SK-N-SH (cell line): ENCODE measurements at regions not wholly inside any gene's neighbourhood (a gene's known extent, or its start where the extent isn't known, plus 50 kb on each side); places are given as distances from the start of the nearest gene placed in this dataset.

Experiments
- CTCF ChIA-PET: fragments of 300-600, 350-600 bp; formaldehyde crosslinking; extraction: SDS; loops from one replicate; lab custom pipeline; 2021; lab: Yijun Ruan, JAX
- POLR2A ChIA-PET: fragments of 350-600 bp; sonication (Branson Sonifier 250); formaldehyde crosslinking; extraction: SDS; loops from one replicate; lab custom pipeline; 2020; ENCODE audit warnings: antibody characterized with exemption, inconsistent platforms; lab: Yijun Ruan, JAX
- DNase-seq: peaks from one replicate; pipeline ENCODE4 v3.0.0; 2012
- H2AFZ ChIP-seq: fragments of 200-600 bp; sonication (generic); 2 replicates; pipeline ENCODE4 v1.8.1; 2016; ENCODE audit warnings: antibody characterized with exemption, mild to moderate bottlenecking, low read depth
- H3F3A ChIP-seq: fragments of 200-600 bp; sonication (generic); replicated peaks from 2 replicates; pipeline ENCODE3; 2016; ENCODE audit warnings: antibody characterized with exemption, mild to moderate bottlenecking; ENCODE audit not compliant: insufficient read depth
- H3K27ac ChIP-seq, 2 experiments: fragments of 200-500 bp in 1 of 2; fragments of 200-600 bp in 1 of 2; sonication (Bioruptor generic) in 1 of 2; sonication (generic), shearing (Covaris generic) in 1 of 2; 2 replicates each; pipeline versions ENCODE4 v1.5.1 to v1.6.1; 2014 to 2016; ENCODE audit warnings: low read depth in 2 of 2, inconsistent platforms in 1 of 2, low read length in 1 of 2, mild to moderate bottlenecking in 1 of 2, mixed read lengths in 1 of 2
- H3K27me3 ChIP-seq: fragments of 200-600 bp; sonication (generic), shearing (Covaris generic); 2 replicates; pipeline ENCODE4 v1.6.1; 2016; ENCODE audit warnings: mixed run types; ENCODE audit not compliant: insufficient read depth
- H3K36me3 ChIP-seq, 2 experiments: fragments of 200-500 bp in 1 of 2; fragments of 200-600 bp in 1 of 2; sonication (Bioruptor generic) in 1 of 2; sonication (generic) in 1 of 2; replicated peaks in 1 of 2; 2 replicates each; pipeline versions ENCODE3 to v1.5.1; 2014 to 2016; ENCODE audit warnings: low read length in 1 of 2, mild to moderate bottlenecking in 1 of 2; ENCODE audit not compliant: insufficient read depth in 2 of 2, control insufficient read depth in 1 of 2
- H3K4me1 ChIP-seq, 2 experiments: fragments of 200-500 bp in 1 of 2; fragments of 200-600 bp in 1 of 2; sonication (Bioruptor generic) in 1 of 2; sonication (generic), shearing (Covaris generic) in 1 of 2; 2 replicates each; pipeline versions ENCODE4 v1.5.1 to v1.6.1; 2014 to 2016; ENCODE audit warnings: low read depth in 1 of 2, low read length in 1 of 2, mixed run types in 1 of 2; ENCODE audit not compliant: insufficient read depth in 2 of 2, control insufficient read depth in 1 of 2
- H3K4me2 ChIP-seq: fragments of 200-600 bp; sonication (generic), shearing (Covaris generic); 2 replicates; pipeline ENCODE4 v1.6.1; 2017; ENCODE audit warnings: mixed run types
- H3K4me3 ChIP-seq, 2 experiments: fragments of 200-500 bp in 1 of 2; fragments of 200-600 bp in 1 of 2; sonication (Bioruptor generic) in 1 of 2; sonication (generic), shearing (Covaris generic) in 1 of 2; 2 replicates each; pipeline versions ENCODE4 v1.5.1 to v1.8.1; 2014 to 2016; ENCODE audit warnings: low read depth in 2 of 2, inconsistent platforms in 1 of 2, low read length in 1 of 2, mild to moderate bottlenecking in 1 of 2, mixed read lengths in 1 of 2, moderate library complexity in 1 of 2
- H3K79me2 ChIP-seq: fragments of 200-600 bp; sonication (generic); 2 replicates; pipeline ENCODE4 v1.8.1; 2017; ENCODE audit warnings: mild to moderate bottlenecking; ENCODE audit not compliant: insufficient read depth
- H3K9ac ChIP-seq: fragments of 200-600 bp; sonication (generic); 2 replicates; pipeline ENCODE4 v1.6.1; 2017; ENCODE audit warnings: mixed run types
- H3K9me2 ChIP-seq: fragments of 200-600 bp; sonication (generic); 2 replicates; pipeline ENCODE4 v1.6.1; 2017; ENCODE audit warnings: mixed run types
- H3K9me3 ChIP-seq: fragments of 200-600 bp; sonication (generic); 2 replicates; pipeline ENCODE4 v1.6.1; 2017; ENCODE audit warnings: mixed run types, mild to moderate bottlenecking, moderate library complexity
- H4K20me1 ChIP-seq: fragments of 200-600 bp; sonication (generic); 2 replicates; pipeline ENCODE4 v1.6.1; 2017; ENCODE audit warnings: mild to moderate bottlenecking, mixed run types; ENCODE audit not compliant: insufficient read depth
- EZH2phosphoT487 ChIP-seq: fragments of 200-600 bp; sonication (generic); IDR thresholded peaks from 2 replicates; pipeline ENCODE4 v1.6.1; 2017; ENCODE audit warnings: low read depth, mixed run types, mild to moderate bottlenecking, antibody characterized with exemption, moderate library complexity, borderline replicate concordance
- FOSL2 ChIP-seq: IDR thresholded peaks from 2 replicates; pipeline ENCODE4 v1.4.0; 2012; ENCODE audit warnings: low read depth, mild to moderate bottlenecking, moderate library complexity, borderline replicate concordance
- FOXJ3 ChIP-seq: sonication (generic); formaldehyde crosslinking; IDR thresholded peaks from 2 replicates; pipeline ENCODE4 v1.5.1; 2020; ENCODE audit warnings: mild to moderate bottlenecking, missing genetic modification reagents
- GATA2 ChIP-seq: sonication (generic); formaldehyde crosslinking; IDR thresholded peaks from 2 replicates; pipeline ENCODE4 v1.5.0; 2020; ENCODE audit warnings: mild to moderate bottlenecking, missing genetic modification reagents
- IRF3 ChIP-seq: fragments of 150-350 bp; IDR thresholded peaks from 2 replicates; pipeline ENCODE4 v1.6.1; 2016; ENCODE audit warnings: mild to moderate bottlenecking, low read depth, low read length
- MAX ChIP-seq: IDR thresholded peaks from 2 replicates; pipeline ENCODE4 v1.4.0; 2012; ENCODE audit warnings: low read depth
- MXI1 ChIP-seq: IDR thresholded peaks from 2 replicates; pipeline ENCODE4 v1.6.1; 2012; ENCODE audit warnings: mild to moderate bottlenecking, low read depth, low read length, improper control_type of control experiment
- NFIC ChIP-seq: IDR thresholded peaks from 2 replicates; pipeline ENCODE4 v1.4.0; 2012; ENCODE audit warnings: borderline replicate concordance
- POLR2AphosphoS5 ChIP-seq: IDR thresholded peaks from 2 replicates; pipeline ENCODE4 v1.6.1; 2012; ENCODE audit warnings: low read depth, low read length
- RAD21 ChIP-seq: IDR thresholded peaks from 2 replicates; pipeline ENCODE4 v1.6.1; 2012; ENCODE audit warnings: mild to moderate bottlenecking, low read length
- RCOR1 ChIP-seq: fragments of 150-350 bp; IDR thresholded peaks from 2 replicates; pipeline ENCODE4 v1.6.1; 2017; ENCODE audit warnings: antibody characterized with exemption, low read length
- SIN3A ChIP-seq: IDR thresholded peaks from 2 replicates; pipeline ENCODE4 v1.6.1; 2012; ENCODE audit warnings: low read depth, mild to moderate bottlenecking, low read length, moderate library complexity, borderline replicate concordance
- SMC3 ChIP-seq: IDR thresholded peaks from 2 replicates; pipeline ENCODE4 v1.6.1; 2012; ENCODE audit warnings: low read depth, low read length, improper control_type of control experiment
- TAF1 ChIP-seq: IDR thresholded peaks from 2 replicates; pipeline ENCODE4 v1.6.1; 2012; ENCODE audit warnings: low read depth, mild to moderate bottlenecking, low read length, moderate library complexity, borderline replicate concordance
- TCF12 ChIP-seq: IDR thresholded peaks from 2 replicates; pipeline ENCODE4 v1.4.0; 2012
- TEAD4 ChIP-seq: IDR thresholded peaks from 2 replicates; pipeline ENCODE4 v1.4.0; 2012; ENCODE audit warnings: mild to moderate bottlenecking, borderline replicate concordance; ENCODE audit not compliant: insufficient read depth
- USF1 ChIP-seq: IDR thresholded peaks from 2 replicates; pipeline ENCODE4 v1.4.0; 2012; ENCODE audit warnings: low read depth, borderline replicate concordance
- USF2 ChIP-seq: fragments of 150-350 bp; IDR thresholded peaks from 2 replicates; pipeline ENCODE4 v1.6.1; 2017; ENCODE audit warnings: antibody characterized with exemption, low read length, low read depth, borderline replicate concordance
- YY1 ChIP-seq: IDR thresholded peaks from 2 replicates; pipeline ENCODE4 v1.4.0; 2012; ENCODE audit warnings: low read depth, mild to moderate bottlenecking
- ZBTB33 ChIP-seq: IDR thresholded peaks from 2 replicates; pipeline ENCODE4 v1.4.0; 2012; ENCODE audit warnings: low read depth, borderline replicate concordance
- WGBS: methylation state at CpG from one replicate; pipeline ENCODE4 v1.1.6; 2017; ENCODE audit warnings: low lambda C conversion rate; 5-methylcytosine and 5-hydroxymethylcytosine counted together

GRCh38 chr14:85115921-85116320, 414.0 kb upstream of the FLRT2 start:
- no peak overlapping the region for H3K4me2 ChIP-seq
- no peaks in the 10 kb centered on the region for H3K4me1 ChIP-seq
- H3F3A ChIP-seq: no peaks in the 10 kb centered on the region
- no peaks in the 10 kb centered on the region for H4K20me1 ChIP-seq
- H3K9me2 ChIP-seq: no peaks in the 10 kb centered on the region
- H3K9ac ChIP-seq: no peak overlapping the region
- H3K79me2 ChIP-seq: no peaks in the 10 kb centered on the region
- POLR2A ChIA-PET: no interaction called here
- H3K36me3 ChIP-seq: no peaks in the 10 kb centered on the region
- H3K9me3 ChIP-seq: no peaks in the 10 kb centered on the region
- TF ChIP-seq GATA2 (CRISPR knock-in tag) (no peak), FOSL2 (no peak), SMC3 (no peak), YY1 (no peak), MAX (no peak), TEAD4 (no peak), USF2 (no peak), POLR2AphosphoS5 (no peak), NFIC (no peak), ZBTB33 (no peak), TCF12 (no peak), IRF3 (no peak), SIN3A (no peak), EZH2phosphoT487 (no peak), RAD21 (no peak), USF1 (no peak), RCOR1 (no peak), FOXJ3 (no peak), MXI1 (no peak), TAF1 (no peak)
- DNase-seq: no peak
- no peaks in the 10 kb centered on the region for H3K27me3 ChIP-seq
- no peak overlapping the region for H3K27ac ChIP-seq
- CTCF ChIA-PET: no interaction called here
- H2AFZ ChIP-seq: no peak overlapping the region
- no peak overlapping the region for H3K4me3 ChIP-seq
- WGBS: 0% methylated on average over 1 of the region's 1 CpG
